Mesothelial cell of epicardium (in vitro differentiated cells): ENCODE measurements at regions not wholly inside any gene's neighbourhood (a gene's known extent, or its start where the extent isn't known, plus 50 kb on each side); places are given as distances from the start of the nearest gene placed in this dataset.

Experiments
- DNase-seq, 2 experiments: peaks; one replicate each; pipeline ENCODE4 v3.0.0; 2021; ENCODE audit warnings: low spot score in 2 of 2; ENCODE audit not compliant: unreplicated experiment in 2 of 2
- H3K27ac Mint-ChIP-seq: 2 replicates; pipeline ENCODE4 v1.8.0; 2021; ENCODE audit warnings: mixed read lengths
- H3K27me3 Mint-ChIP-seq: 2 replicates; pipeline ENCODE4 v1.8.0; 2021; ENCODE audit warnings: low read depth, mixed read lengths
- H3K36me3 Mint-ChIP-seq: 2 replicates; pipeline ENCODE4 v1.8.0; 2021; ENCODE audit warnings: mixed read lengths
- H3K4me1 Mint-ChIP-seq: 2 replicates; pipeline ENCODE4 v1.8.0; 2021; ENCODE audit warnings: mixed read lengths
- H3K4me3 Mint-ChIP-seq: 2 replicates; pipeline ENCODE4 v1.8.0; 2021; ENCODE audit warnings: mild to moderate bottlenecking, moderate library complexity, mixed read lengths
- H3K9me3 Mint-ChIP-seq: 2 replicates; pipeline ENCODE4 v1.8.0; 2021; ENCODE audit warnings: mixed read lengths
- CTCF ChIP-seq: fragments of 200-600 bp; sonication (generic); IDR thresholded peaks from one replicate; pipeline ENCODE4 v1.5.0; 2021; ENCODE audit warnings: antibody characterized with exemption; ENCODE audit not compliant: unreplicated experiment

GRCh38 chr3:99402755-99403154, 235.6 kb upstream of the COL8A1 start:
- H3K27ac Mint-ChIP-seq = no peak overlapping the region
- TF ChIP-seq CTCF = no peak
- no peaks in the 10 kb centered on the region for H3K36me3 Mint-ChIP-seq
- H3K4me3 Mint-ChIP-seq = no peak overlapping the region
- peaks cover 27% of the 10 kb centered on the region for H3K9me3 Mint-ChIP-seq
- H3K4me1 Mint-ChIP-seq = no peaks in the 10 kb centered on the region
- no peaks in the 10 kb centered on the region for H3K27me3 Mint-ChIP-seq
- DNase-seq = no peak

- DNase-seq = no peak
- TF ChIP-seq CTCF = no peak
- Mint-ChIP-seq H3K36me3 (no peaks in the 10 kb centered on the region), H3K4me3 (no peak overlapping the region), H3K27ac (no peak overlapping the region), H3K4me1 (no peaks in the 10 kb centered on the region), H3K27me3 (no peaks in the 10 kb centered on the region), H3K9me3 (peaks cover 30% of the 10 kb centered on the region)
Measured at GRCh38 chr3:99400352-99400751, 238.0 kb upstream of the COL8A1 start.

DNA sequence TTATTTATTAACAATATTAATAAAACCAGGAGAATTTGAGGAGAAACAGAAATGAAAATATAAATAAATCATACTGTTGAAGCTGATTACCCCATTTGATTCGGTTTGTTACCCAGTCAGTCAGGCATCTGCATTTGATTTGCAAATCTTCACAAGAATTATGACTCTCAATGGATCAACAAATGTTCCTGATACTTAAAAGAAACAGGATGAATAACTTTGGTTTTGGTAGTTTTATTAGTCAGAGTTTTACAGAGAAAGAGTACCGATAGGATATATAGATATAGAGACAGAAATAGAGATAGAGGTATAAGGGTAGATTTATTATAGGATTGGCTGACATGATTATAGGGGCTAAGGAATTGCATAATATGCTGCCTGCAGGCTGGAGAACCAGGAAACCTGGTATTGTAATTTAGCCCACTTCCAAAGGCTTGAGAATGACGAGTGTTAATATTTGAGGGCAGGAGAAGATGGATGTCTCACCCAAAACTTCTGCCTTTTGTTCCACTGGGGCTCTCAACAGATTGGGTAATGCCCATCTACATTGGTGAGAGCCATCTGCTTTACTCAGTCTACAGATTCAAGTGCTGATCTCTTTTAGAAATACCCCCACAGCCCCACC, 241.6 kb upstream of the COL8A1 start:
- H3K27ac Mint-ChIP-seq = no peak overlapping the region
- DNase-seq = no peak
- TF ChIP-seq CTCF = no peak
- no peaks in the 10 kb centered on the region for H3K4me1 Mint-ChIP-seq
- no peaks in the 10 kb centered on the region for H3K36me3 Mint-ChIP-seq
- H3K4me3 Mint-ChIP-seq = no peak overlapping the region
- peaks cover 32% of the 10 kb centered on the region for H3K9me3 Mint-ChIP-seq
- H3K27me3 Mint-ChIP-seq = no peaks in the 10 kb centered on the region

DNA sequence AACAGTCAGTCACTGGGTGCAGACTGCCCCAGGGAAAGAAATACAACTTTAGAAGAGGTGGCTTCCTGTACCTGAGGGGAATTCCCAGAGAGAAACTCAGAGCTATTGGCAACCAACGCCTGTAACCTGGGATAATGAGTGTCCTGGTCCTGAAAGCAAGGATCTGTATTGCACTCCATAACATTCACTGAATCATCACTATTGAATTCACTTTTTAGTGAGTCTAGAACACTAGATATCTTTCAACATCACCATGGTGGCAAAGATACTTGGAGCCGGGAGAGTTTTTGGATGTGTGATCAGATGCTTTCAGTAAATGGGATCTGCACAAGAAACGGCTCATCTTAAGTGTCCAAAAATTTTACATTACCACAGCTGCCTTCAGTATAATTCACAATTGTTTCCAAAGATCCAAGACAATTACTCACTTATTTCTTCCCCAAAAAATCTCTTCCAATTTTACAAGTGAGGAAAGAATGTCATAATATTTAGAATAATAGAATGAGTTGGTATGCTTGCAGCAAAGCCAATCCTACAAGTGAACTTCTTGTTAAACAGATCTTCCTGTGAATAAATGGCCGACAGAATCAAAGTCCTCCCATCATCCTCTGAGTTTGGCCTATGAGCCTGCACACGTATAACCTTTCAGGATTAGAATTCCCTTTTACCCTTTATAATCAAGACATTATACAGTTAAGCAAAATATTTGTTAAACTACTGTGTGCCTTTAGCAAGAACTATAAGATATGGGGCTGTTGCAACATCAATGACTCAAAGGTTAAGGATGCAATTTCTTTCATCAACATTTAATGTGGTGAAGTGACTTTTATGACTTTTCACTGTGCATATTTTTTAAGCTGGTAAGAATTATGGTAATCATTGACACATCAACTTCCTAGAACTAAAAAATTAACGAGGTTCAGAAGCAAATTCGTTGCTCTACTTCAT, 243.3 kb upstream of the COL8A1 start:
- H3K36me3 Mint-ChIP-seq = no peaks in the 10 kb centered on the region
- no peak overlapping the region for H3K4me3 Mint-ChIP-seq
- no peak for DNase-seq
- H3K4me1 Mint-ChIP-seq = no peaks in the 10 kb centered on the region
- H3K27me3 Mint-ChIP-seq = no peaks in the 10 kb centered on the region
- no peak overlapping the region for H3K27ac Mint-ChIP-seq
- TF ChIP-seq CTCF = no peak
- H3K9me3 Mint-ChIP-seq = peaks cover 27% of the 10 kb centered on the region

DNA sequence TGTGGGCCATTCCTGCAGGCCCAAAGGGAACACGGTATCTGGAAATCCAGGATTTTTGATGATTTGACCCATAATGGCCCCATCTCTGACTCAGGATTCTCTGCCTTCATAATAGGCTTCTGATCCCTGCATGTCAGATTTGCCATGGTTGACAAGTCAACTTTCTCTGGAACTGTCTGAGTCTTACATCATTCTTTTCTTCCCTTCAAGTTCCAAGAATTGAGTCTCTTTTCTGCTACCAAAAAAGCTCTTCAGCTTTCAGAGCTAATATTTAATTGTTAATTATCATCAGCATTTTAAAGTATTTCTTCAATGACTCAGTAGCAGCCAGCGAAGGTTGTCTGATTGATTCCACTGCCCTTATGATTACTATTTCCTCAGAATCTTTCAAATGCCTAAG, 244.4 kb upstream of the COL8A1 start:
- Mint-ChIP-seq H3K4me1 (no peaks in the 10 kb centered on the region), H3K4me3 (no peak overlapping the region), H3K27me3 (no peaks in the 10 kb centered on the region), H3K36me3 (no peaks in the 10 kb centered on the region), H3K27ac (no peak overlapping the region), H3K9me3 (peaks cover 19% of the 10 kb centered on the region)
- DNase-seq = no peak
- no peak for TF ChIP-seq CTCF
